ENCODE measurements at regions not wholly inside any gene's neighbourhood (a gene's known extent, or its start where the extent isn't known, plus 50 kb on each side); places are given as distances from the start of the nearest gene placed in this dataset.

DNA sequence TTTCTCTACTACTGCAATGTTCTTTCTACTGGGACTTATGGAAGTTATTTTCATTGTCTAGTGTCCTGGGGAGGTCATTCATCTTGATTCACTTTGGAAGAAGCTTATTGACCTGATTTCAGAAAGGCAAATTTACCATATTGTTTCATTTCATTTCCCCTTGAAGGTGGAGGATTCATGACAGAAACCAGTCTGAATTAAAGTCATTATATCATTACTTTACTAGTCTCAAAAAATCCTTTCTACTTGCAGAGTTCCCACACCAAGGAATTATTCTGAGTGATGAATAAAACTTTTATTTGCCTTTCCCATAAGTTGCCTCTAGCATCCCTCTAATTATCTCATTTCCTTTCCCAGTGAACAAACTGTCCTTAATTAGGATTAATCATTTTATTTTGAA is 163.8 kb downstream of the RASSF9 start:
- Histone ChIP-seq H3K4me2 (ENCODE audit: insufficient read depth, low read length) (no peak overlapping the region), H2AFZ (ENCODE audit: low read depth, low read length) (no peak overlapping the region), H3K4me1 (replicated peaks in 1 of 2; ENCODE audit: control insufficient read depth in 2 of 2, insufficient read depth in 2 of 2, low read length in 2 of 2) (no peaks in the 10 kb centered on the region), H3K79me2 (ENCODE audit: control insufficient read depth, insufficient read depth, low read length) (no peaks in the 10 kb centered on the region), H3K4me3 (no peak overlapping the region), H4K20me1 (replicated peaks; ENCODE audit: control insufficient read depth, insufficient read depth, low read length) (no peaks in the 10 kb centered on the region), H3K9me1 (ENCODE audit: control insufficient read depth, insufficient read depth, low read length) (no peaks in the 10 kb centered on the region), H3K9me3 (replicated peaks; ENCODE audit: control insufficient read depth, insufficient read depth, low read depth, low read length) (no peaks in the 10 kb centered on the region), H3K27me3 (ENCODE audit: control insufficient read depth in 2 of 2, insufficient read depth in 2 of 2, low read length in 2 of 2) (no peaks in the 10 kb centered on the region), H3K9ac (ENCODE audit: insufficient read depth in 1 of 2, low read depth in 2 of 2, low read length in 2 of 2) (no peak overlapping the region), H3K36me3 (ENCODE audit: control insufficient read depth, insufficient read depth, low read length) (no peaks in the 10 kb centered on the region), H3K27ac (ENCODE audit: extremely low read depth, low read depth, low read length) (no peak overlapping the region)
- intact Hi-C loops (cut with micrococcal nuclease), result no loop called here
- no peak for TF ChIP-seq POLR2H (tag; IDR thresholded peaks at IDR 0.05; ENCODE audit: low read depth)
- TF ChIP-seq ZNF316 (IDR thresholded peaks at IDR 0.05), result no peak
- no peak for TF ChIP-seq SAP30 (IDR thresholded peaks at IDR 0.05; ENCODE audit: borderline replicate concordance, insufficient read depth, low read depth, low read length, poor library complexity, severe bottlenecking)
- no peak for TF ChIP-seq KLF1 (tag; IDR thresholded peaks at IDR 0.05)
- TF ChIP-seq CXXC5 (CRISPR knock-in tag; IDR thresholded peaks at IDR 0.05), result no peak
- TF ChIP-seq, protein P1, sequence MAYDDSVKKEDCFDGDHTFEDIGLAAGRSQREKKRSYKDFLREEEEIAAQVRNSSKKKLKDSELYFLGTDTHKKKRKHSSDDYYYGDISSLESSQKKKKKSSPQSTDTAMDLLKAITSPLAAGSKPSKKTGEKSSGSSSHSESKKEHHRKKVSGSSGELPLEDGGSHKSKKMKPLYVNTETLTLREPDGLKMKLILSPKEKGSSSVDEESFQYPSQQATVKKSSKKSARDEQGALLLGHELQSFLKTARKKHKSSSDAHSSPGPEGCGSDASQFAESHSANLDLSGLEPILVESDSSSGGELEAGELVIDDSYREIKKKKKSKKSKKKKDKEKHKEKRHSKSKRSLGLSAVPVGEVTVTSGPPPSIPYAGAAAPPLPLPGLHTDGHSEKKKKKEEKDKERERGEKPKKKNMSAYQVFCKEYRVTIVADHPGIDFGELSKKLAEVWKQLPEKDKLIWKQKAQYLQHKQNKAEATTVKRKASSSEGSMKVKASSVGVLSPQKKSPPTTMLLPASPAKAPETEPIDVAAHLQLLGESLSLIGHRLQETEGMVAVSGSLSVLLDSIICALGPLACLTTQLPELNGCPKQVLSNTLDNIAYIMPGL (CRISPR knock-in tag; IDR thresholded peaks at IDR 0.05), result no peak
- no peak for TF ChIP-seq ZNF699 (CRISPR knock-in tag; IDR thresholded peaks at IDR 0.05; ENCODE audit: insufficient replicate concordance)
- no peak for TF ChIP-seq PHB (CRISPR knock-in tag; IDR thresholded peaks at IDR 0.05)
- POLR2A ChIA-PET, result no interaction called here
- DNase-seq (ENCODE audit: extremely low read depth in 1 of 4, low spot score in 3 of 4) (no peak), ATAC-seq (no peak), FAIRE-seq (no peak)
- BruUV-seq (replicated peaks), result no TSS peak
- in situ Hi-C loops (cut with MboI), result no loop called here
- CTCF ChIA-PET (ENCODE audit: low intra/inter-chr PET ratio), result no interaction called here

All from K562 (cell line).